Lower lobe of right lung (tissue), 2 donors: ENCODE measurements at regions not wholly inside any gene's neighbourhood (a gene's known extent, or its start where the extent isn't known, plus 50 kb on each side); places are given as distances from the start of the nearest gene placed in this dataset.

Experiments
- ATAC-seq, 2 donors: fragments of 200-7000 bp; cut with Tn5 transposase; one replicate each; pipeline ENCODE4 v1.9.1; 2020 to 2022; ENCODE audit warnings: mild to moderate bottlenecking in 2 of 2, moderate library complexity in 2 of 2
- DNase-seq: peaks from one replicate; pipeline ENCODE4 v3.0.0-alpha.2; 2020
- H3K27ac ChIP-seq: fragments of 200-600 bp; one replicate; pipeline ENCODE4 v1.8.0; 2022
- H3K27me3 ChIP-seq: fragments of 200-600 bp; one replicate; pipeline ENCODE4 v1.8.0; 2022; ENCODE audit warnings: low read depth
- H3K36me3 ChIP-seq: fragments of 200-600 bp; one replicate; pipeline ENCODE4 v1.8.0; 2022; ENCODE audit warnings: mild to moderate bottlenecking
- H3K4me1 ChIP-seq: fragments of 200-600 bp; one replicate; pipeline ENCODE4 v1.8.0; 2022
- H3K4me3 ChIP-seq: fragments of 200-600 bp; one replicate; pipeline ENCODE4 v1.8.0; 2022; ENCODE audit warnings: mild to moderate bottlenecking
- H3K9me3 ChIP-seq: fragments of 200-600 bp; one replicate; pipeline ENCODE4 v1.8.0; 2022
- CTCF ChIP-seq: fragments of 200-600 bp; IDR thresholded peaks from one replicate; pipeline ENCODE4 v1.8.0; 2022; ENCODE audit warnings: antibody characterized with exemption, mild to moderate bottlenecking
- intact Hi-C: fragments of 100-400 bp; cut with DNase I; formaldehyde crosslinking; loops from one replicate; pipeline ENCODE4 v1.11.0; 2022
- donor health status: DM: no; HTN: yes; CAD: no; lungs with severe emphysema.

GRCh38 chr1:47545912-47546483 is 108.2 kb downstream of the FOXD2 start:
- Histone ChIP-seq H3K27ac (no peak overlapping the region), H3K9me3 (no peaks in the 10 kb centered on the region), H3K4me1 (no peaks in the 10 kb centered on the region), H3K27me3 (no peaks in the 10 kb centered on the region), H3K36me3 (no peaks in the 10 kb centered on the region), H3K4me3 (no peak overlapping the region)
- intact Hi-C loops, result no loop called here
- ATAC-seq (peak in 1 of 2 donors; percentile 53), DNase-seq (no peak)
- no peak for TF ChIP-seq CTCF

- intact Hi-C loops, result no loop called here
- Histone ChIP-seq H3K27ac (no peak overlapping the region), H3K27me3 (no peaks in the 10 kb centered on the region), H3K4me1 (no peaks in the 10 kb centered on the region), H3K36me3 (no peaks in the 10 kb centered on the region), H3K9me3 (no peaks in the 10 kb centered on the region), H3K4me3 (no peak overlapping the region)
- DNase-seq, result no peak
- TF ChIP-seq CTCF, result no peak
- no peak for ATAC-seq
Observed at GRCh38 chr1:47547753-47548573, 110.1 kb downstream of the FOXD2 start.

GRCh38 chr1:47548637-47549036 is 110.8 kb downstream of the FOXD2 start:
- DNase-seq (no peak), ATAC-seq (no peak)
- no peak for TF ChIP-seq CTCF
- Histone ChIP-seq H3K4me3 (no peak overlapping the region), H3K27ac (no peak overlapping the region), H3K36me3 (no peaks in the 10 kb centered on the region), H3K27me3 (no peaks in the 10 kb centered on the region), H3K4me1 (no peaks in the 10 kb centered on the region), H3K9me3 (no peaks in the 10 kb centered on the region)
- intact Hi-C loops, result no loop called here

- TF ChIP-seq CTCF, result no peak
- no peaks in the 10 kb centered on the region for H3K9me3 ChIP-seq
- H3K4me3 ChIP-seq, result no peak overlapping the region
- no peak for ATAC-seq
- no peaks in the 10 kb centered on the region for H3K4me1 ChIP-seq
- H3K36me3 ChIP-seq, result no peaks in the 10 kb centered on the region
- intact Hi-C loops, result no loop called here
- H3K27me3 ChIP-seq, result no peaks in the 10 kb centered on the region
- no peak overlapping the region for H3K27ac ChIP-seq
- DNase-seq, result no peak
Observed at GRCh38 chr1:47549532-47549931, 111.7 kb downstream of the FOXD2 start.

- ATAC-seq (no peak), DNase-seq (no peak)
- Histone ChIP-seq H3K27ac (no peak overlapping the region), H3K4me3 (no peak overlapping the region), H3K9me3 (no peaks in the 10 kb centered on the region), H3K27me3 (no peaks in the 10 kb centered on the region), H3K36me3 (no peaks in the 10 kb centered on the region), H3K4me1 (no peaks in the 10 kb centered on the region)
- TF ChIP-seq CTCF, result no peak
- intact Hi-C loops, result no loop called here
Observed at GRCh38 chr1:47550929-47551328, 113.1 kb downstream of the FOXD2 start.
